ENCODE measurements at regions not wholly inside any gene's neighbourhood (a gene's known extent, or its start where the extent isn't known, plus 50 kb on each side); places are given as distances from the start of the nearest gene placed in this dataset.
"Not testable (repeated sequence)": the region's sequence is repeated elsewhere in the genome, so short reads cannot be mapped to it uniquely, and the experiment has no call there.

GRCh38 chr1:67551375-67551774 is 121.2 kb upstream of the SERBP1 start:
- H3K4me3 ChIP-seq (ENCODE audit: low read depth, low read length) = no peak overlapping the region
- TF ChIP-seq MYC (IDR thresholded peaks at IDR 0.05; ENCODE audit: low read depth, low read length) = no peak
- no peak for TF ChIP-seq POLR2A (IDR thresholded peaks at IDR 0.05; ENCODE audit: extremely low read depth, insufficient read length)
- TF ChIP-seq, protein P1, sequence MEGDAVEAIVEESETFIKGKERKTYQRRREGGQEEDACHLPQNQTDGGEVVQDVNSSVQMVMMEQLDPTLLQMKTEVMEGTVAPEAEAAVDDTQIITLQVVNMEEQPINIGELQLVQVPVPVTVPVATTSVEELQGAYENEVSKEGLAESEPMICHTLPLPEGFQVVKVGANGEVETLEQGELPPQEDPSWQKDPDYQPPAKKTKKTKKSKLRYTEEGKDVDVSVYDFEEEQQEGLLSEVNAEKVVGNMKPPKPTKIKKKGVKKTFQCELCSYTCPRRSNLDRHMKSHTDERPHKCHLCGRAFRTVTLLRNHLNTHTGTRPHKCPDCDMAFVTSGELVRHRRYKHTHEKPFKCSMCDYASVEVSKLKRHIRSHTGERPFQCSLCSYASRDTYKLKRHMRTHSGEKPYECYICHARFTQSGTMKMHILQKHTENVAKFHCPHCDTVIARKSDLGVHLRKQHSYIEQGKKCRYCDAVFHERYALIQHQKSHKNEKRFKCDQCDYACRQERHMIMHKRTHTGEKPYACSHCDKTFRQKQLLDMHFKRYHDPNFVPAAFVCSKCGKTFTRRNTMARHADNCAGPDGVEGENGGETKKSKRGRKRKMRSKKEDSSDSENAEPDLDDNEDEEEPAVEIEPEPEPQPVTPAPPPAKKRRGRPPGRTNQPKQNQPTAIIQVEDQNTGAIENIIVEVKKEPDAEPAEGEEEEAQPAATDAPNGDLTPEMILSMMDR (IDR thresholded peaks at IDR 0.05; ENCODE audit: low read depth, low read length) = no peak
- TF ChIP-seq MAX (IDR thresholded peaks at IDR 0.05; ENCODE audit: low read depth, low read length) = no peak
- no peak for DNase-seq (ENCODE audit: low read depth)

DNA sequence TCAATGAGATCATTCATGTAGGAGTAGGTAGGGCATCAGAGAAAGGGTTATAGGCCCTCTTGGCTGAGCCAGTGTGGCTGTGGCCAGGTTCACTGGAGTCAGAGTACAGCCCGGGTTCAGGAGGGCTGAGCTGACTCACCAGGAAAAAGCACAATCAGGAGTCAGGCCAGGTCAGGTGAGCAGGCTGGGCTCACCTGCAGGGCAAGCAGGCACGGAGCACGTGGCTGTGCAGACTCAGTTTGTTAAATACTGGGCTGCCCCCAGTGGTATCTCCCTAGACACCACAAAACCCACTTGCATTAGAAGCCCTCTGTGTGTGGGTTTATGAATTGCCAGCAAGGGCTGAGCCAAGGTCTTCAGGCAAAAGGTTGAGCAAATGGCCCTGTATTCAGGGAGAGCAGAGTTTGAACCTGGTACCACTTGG is 122.1 kb upstream of the SERBP1 start:
- H3K4me3 ChIP-seq (ENCODE audit: low read depth, low read length) = no peak overlapping the region
- TF ChIP-seq POLR2A (IDR thresholded peaks at IDR 0.05; ENCODE audit: extremely low read depth, insufficient read length) (no peak), MAX (IDR thresholded peaks at IDR 0.05; ENCODE audit: low read depth, low read length) (no peak), MYC (IDR thresholded peaks at IDR 0.05; ENCODE audit: low read depth, low read length) (no peak)
- TF ChIP-seq, protein P1 (IDR thresholded peaks at IDR 0.05; ENCODE audit: low read depth, low read length) = no peak
- no peak for DNase-seq (ENCODE audit: low read depth)

DNA sequence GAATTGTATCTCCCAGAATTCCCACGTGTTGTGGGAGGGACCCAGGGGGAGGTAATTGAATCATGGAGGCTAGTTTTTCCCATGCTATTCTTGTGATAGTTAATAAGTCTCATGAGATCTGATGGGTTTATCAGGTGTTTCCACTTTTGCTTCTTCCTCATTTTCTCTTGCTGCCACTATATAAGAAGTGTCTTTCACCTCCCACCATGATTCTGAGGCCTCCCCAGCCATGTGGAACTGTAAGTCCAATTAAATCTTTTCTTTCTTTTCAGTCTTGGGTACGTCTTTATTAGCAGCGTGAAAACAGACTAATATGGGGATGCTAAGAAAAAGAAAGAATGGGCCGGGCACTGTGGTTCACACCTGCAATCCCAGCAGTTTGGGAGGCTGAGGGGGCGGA is 124.0 kb upstream of the SERBP1 start:
- DNase-seq (ENCODE audit: low read depth); H3K4me3 ChIP-seq (ENCODE audit: low read depth, low read length): not testable (repeated sequence)

DNA sequence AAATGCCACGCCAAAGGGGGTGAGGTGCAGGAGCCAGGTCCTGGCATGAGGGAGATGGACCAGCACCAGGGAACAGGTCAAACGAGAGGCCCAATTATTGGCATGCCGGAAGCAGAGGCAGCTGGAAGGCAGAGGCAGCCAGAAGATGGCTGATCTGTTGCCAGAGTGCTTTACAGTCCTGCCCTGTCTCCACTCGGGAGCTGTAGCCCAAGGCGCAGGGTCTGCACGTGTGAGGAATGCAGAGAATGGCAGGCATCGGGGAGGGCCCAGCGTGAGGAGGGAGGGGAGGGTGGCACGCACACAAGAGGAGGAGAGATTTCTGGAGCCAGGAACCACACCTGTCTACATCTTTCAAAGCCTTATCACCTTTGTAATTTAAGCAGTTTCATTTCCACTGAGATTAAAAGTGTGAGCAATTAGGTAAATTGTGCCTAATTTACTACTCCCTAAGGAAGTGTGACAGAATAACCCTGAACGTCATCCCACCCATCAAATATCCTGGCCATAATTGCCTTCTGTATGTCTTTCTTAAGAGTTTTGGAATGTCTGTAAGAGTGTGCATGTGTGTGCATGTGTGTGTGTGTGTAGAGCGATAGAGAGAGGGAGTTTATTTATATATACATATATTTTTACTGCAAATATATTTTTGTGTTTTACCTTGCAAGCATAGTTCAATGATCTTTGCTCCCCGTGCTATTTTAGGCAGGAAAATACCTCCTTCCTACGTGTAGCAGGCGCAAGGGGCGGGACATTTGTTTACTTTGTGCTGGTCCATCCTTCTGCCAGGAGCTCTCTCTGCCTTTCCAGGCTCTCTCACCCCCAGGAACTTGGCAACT is 125.5 kb upstream of the SERBP1 start:
- H3K4me3 ChIP-seq (ENCODE audit: low read depth, low read length) = no peak overlapping the region
- TF ChIP-seq MAX (IDR thresholded peaks at IDR 0.05; ENCODE audit: low read depth, low read length) (no peak), MYC (IDR thresholded peaks at IDR 0.05; ENCODE audit: low read depth, low read length) (no peak), POLR2A (IDR thresholded peaks at IDR 0.05; ENCODE audit: extremely low read depth, insufficient read length) (no peak)
- TF ChIP-seq, protein P1 (IDR thresholded peaks at IDR 0.05; ENCODE audit: low read depth, low read length) = no peak
- no peak for DNase-seq (ENCODE audit: low read depth)

DNA sequence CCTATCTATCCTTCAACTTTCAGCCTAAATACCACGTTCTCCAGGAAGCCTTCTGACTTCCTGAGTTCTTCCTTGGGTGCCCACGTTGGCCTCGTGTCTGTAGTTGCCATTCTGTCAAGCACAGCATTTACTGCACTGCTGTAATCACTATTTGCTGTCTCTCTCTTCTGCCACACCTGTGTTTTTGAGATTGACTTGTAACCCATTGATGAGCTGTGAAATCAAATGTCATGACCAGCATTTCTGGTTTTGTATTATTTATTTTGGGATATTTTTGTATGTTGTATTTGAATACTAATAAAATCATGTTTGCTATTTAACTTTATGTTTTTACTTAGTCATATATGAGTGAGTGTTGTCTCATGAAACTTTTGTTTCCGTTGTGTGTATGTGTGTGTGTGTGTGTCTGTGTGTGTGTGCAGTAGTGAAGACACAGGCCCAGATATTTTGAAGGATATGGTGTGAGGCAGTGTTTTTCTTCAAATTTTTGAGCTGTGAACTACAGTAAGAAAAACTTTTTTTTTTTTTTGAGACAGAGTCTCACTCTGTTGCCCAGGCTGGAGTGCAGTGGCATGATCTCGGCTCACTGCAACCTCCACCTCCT is 126.2 kb upstream of the SERBP1 start:
- no peak overlapping the region for H3K4me3 ChIP-seq (ENCODE audit: low read depth, low read length)
- no peak for DNase-seq (ENCODE audit: low read depth)
- TF ChIP-seq POLR2A (IDR thresholded peaks at IDR 0.05; ENCODE audit: extremely low read depth, insufficient read length) (no peak), MAX (IDR thresholded peaks at IDR 0.05; ENCODE audit: low read depth, low read length) (no peak), MYC (IDR thresholded peaks at IDR 0.05; ENCODE audit: low read depth, low read length) (no peak)
- TF ChIP-seq, protein P1 (IDR thresholded peaks at IDR 0.05; ENCODE audit: low read depth, low read length) = no peak

- no peak overlapping the region for H3K4me3 ChIP-seq (ENCODE audit: low read depth, low read length)
- no peak for TF ChIP-seq MYC (IDR thresholded peaks at IDR 0.05; ENCODE audit: low read depth, low read length)
- TF ChIP-seq, protein P1 (IDR thresholded peaks at IDR 0.05; ENCODE audit: low read depth, low read length) = no peak
- TF ChIP-seq POLR2A (IDR thresholded peaks at IDR 0.05; ENCODE audit: extremely low read depth, insufficient read length) = no peak
- TF ChIP-seq MAX (IDR thresholded peaks at IDR 0.05; ENCODE audit: low read depth, low read length) = no peak
- peak; percentile 6 for DNase-seq (ENCODE audit: low read depth)
Observed at GRCh38 chr1:67557696-67558448, 127.1 kb upstream of the GADD45A start.
